Loucy (cell line): ENCODE measurements at regions not wholly inside any gene's neighbourhood (a gene's known extent, or its start where the extent isn't known, plus 50 kb on each side); places are given as distances from the start of the nearest gene placed in this dataset.

ENCODE experiments used
- CTCF ChIP-seq: fragments of 200-600 bp; sonication (generic); conservative IDR thresholded peaks from 2 replicates; pipeline ENCODE4 v1.5.1; 2014; ENCODE audit warnings: mild to moderate bottlenecking, antibody characterized with exemption, low read length
- EZH2phosphoT487 ChIP-seq: fragments of 200-600 bp; IDR thresholded peaks from 2 replicates; pipeline ENCODE4 v1.6.1; 2018; ENCODE audit warnings: antibody characterized with exemption, mild to moderate bottlenecking, moderate library complexity, borderline replicate concordance

- TF ChIP-seq CTCF (no peak), EZH2phosphoT487 (no peak)
Observed at GRCh38 chr6:20269181-20269580, 56.9 kb upstream of the MBOAT1 start.
